Type B pancreatic cell (in vitro differentiated cells): ENCODE measurements at regions not wholly inside any gene's neighbourhood (a gene's known extent, or its start where the extent isn't known, plus 50 kb on each side); places are given as distances from the start of the nearest gene placed in this dataset.

Experiments
- DNase-seq: peaks from one replicate; pipeline ENCODE4 v3.0.0; 2021; ENCODE audit warnings: mixed read lengths; ENCODE audit not compliant: unreplicated experiment; ENCODE audit errors: extremely low spot score
- H3K27ac Mint-ChIP-seq: 2 replicates; pipeline ENCODE4 v1.8.0; 2021; ENCODE audit warnings: mild to moderate bottlenecking, mixed read lengths
- H3K27me3 Mint-ChIP-seq: 2 replicates; pipeline ENCODE4 v1.8.0; 2021; ENCODE audit warnings: mixed read lengths
- H3K36me3 Mint-ChIP-seq: 2 replicates; pipeline ENCODE4 v1.8.0; 2021; ENCODE audit warnings: mixed read lengths
- H3K4me1 Mint-ChIP-seq: one replicate; pipeline ENCODE4 v1.8.0; 2021; ENCODE audit warnings: mixed read lengths; ENCODE audit not compliant: unreplicated experiment
- H3K4me3 Mint-ChIP-seq: 2 replicates; pipeline ENCODE4 v1.8.0; 2021; ENCODE audit warnings: mild to moderate bottlenecking, mixed read lengths
- H3K9me3 Mint-ChIP-seq: 2 replicates; pipeline ENCODE4 v1.8.0; 2021; ENCODE audit warnings: mixed read lengths
- TF ChIP-seq, protein P1 (sequence below): fragments of 200-600 bp; sonication (generic); conservative IDR thresholded peaks from 2 replicates; pipeline ENCODE4 v1.5.0; 2021; ENCODE audit warnings: antibody characterized with exemption, mild to moderate bottlenecking

- H3K4me3 Mint-ChIP-seq = no peak overlapping the region
- H3K27ac Mint-ChIP-seq = no peak overlapping the region
- H3K9me3 Mint-ChIP-seq = peaks cover 4% of the 10 kb centered on the region
- no peaks in the 10 kb centered on the region for H3K4me1 Mint-ChIP-seq
- H3K27me3 Mint-ChIP-seq = no peaks in the 10 kb centered on the region
- TF ChIP-seq, protein P1, sequence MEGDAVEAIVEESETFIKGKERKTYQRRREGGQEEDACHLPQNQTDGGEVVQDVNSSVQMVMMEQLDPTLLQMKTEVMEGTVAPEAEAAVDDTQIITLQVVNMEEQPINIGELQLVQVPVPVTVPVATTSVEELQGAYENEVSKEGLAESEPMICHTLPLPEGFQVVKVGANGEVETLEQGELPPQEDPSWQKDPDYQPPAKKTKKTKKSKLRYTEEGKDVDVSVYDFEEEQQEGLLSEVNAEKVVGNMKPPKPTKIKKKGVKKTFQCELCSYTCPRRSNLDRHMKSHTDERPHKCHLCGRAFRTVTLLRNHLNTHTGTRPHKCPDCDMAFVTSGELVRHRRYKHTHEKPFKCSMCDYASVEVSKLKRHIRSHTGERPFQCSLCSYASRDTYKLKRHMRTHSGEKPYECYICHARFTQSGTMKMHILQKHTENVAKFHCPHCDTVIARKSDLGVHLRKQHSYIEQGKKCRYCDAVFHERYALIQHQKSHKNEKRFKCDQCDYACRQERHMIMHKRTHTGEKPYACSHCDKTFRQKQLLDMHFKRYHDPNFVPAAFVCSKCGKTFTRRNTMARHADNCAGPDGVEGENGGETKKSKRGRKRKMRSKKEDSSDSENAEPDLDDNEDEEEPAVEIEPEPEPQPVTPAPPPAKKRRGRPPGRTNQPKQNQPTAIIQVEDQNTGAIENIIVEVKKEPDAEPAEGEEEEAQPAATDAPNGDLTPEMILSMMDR = no peak
- DNase-seq = no peak
- no peaks in the 10 kb centered on the region for H3K36me3 Mint-ChIP-seq
Measured at GRCh38 chr5:21694567-21694966, 1158.6 kb downstream of the CDH12 start.

- H3K9me3 Mint-ChIP-seq = peaks cover 4% of the 10 kb centered on the region
- H3K27me3 Mint-ChIP-seq = no peaks in the 10 kb centered on the region
- no peak overlapping the region for H3K4me3 Mint-ChIP-seq
- H3K36me3 Mint-ChIP-seq = no peaks in the 10 kb centered on the region
- no peak for DNase-seq
- TF ChIP-seq, protein P1 = no peak
- no peak overlapping the region for H3K27ac Mint-ChIP-seq
- no peaks in the 10 kb centered on the region for H3K4me1 Mint-ChIP-seq
Measured at GRCh38 chr5:21693591-21693990, 1159.6 kb downstream of the CDH12 start.

- Mint-ChIP-seq H3K4me3 (no peak overlapping the region), H3K4me1 (no peaks in the 10 kb centered on the region), H3K9me3 (no peaks in the 10 kb centered on the region), H3K27ac (no peak overlapping the region), H3K36me3 (no peaks in the 10 kb centered on the region), H3K27me3 (no peaks in the 10 kb centered on the region)
- DNase-seq = no peak
- TF ChIP-seq, protein P1 = no peak
Measured at GRCh38 chr5:21689587-21689986, 1163.6 kb downstream of the CDH12 start.

- TF ChIP-seq, protein P1 = no peak
- Mint-ChIP-seq H3K27me3 (no peaks in the 10 kb centered on the region), H3K27ac (no peak overlapping the region)
Measured at GRCh38 chr5:21688655-21689054, 1164.5 kb downstream of the CDH12 start.

DNA sequence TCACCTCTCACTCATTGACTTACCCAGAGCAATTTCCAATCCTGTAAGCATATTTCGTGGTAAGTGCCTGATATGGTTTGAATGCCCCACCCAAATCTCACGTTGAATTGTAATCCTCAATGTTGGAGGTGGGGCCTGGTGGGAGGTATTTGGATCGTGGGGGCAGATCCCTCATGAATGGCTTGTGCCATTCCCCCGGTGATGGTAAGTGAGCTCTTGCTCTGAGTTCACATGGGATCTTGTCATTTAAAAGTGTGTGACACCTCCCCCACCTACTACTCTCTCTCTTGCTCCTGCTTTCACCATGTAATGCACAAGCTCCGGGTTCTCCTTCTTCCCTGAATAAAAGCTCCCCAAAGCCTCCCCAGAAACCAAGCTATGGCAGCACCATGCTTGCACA is 1165.5 kb downstream of the CDH12 start:
- TF ChIP-seq, protein P1 = no peak
- Mint-ChIP-seq H3K4me3 (no peak overlapping the region), H3K27me3 (no peaks in the 10 kb centered on the region), H3K9me3 (no peaks in the 10 kb centered on the region), H3K27ac (no peak overlapping the region), H3K36me3 (no peaks in the 10 kb centered on the region), H3K4me1 (no peaks in the 10 kb centered on the region)
- DNase-seq = no peak

More at GRCh38 chr5:21688655-21689054, 1164.5 kb downstream of the CDH12 start:
- H3K9me3 Mint-ChIP-seq = no peaks in the 10 kb centered on the region
- no peak for DNase-seq
- no peak overlapping the region for H3K4me3 Mint-ChIP-seq
- H3K4me1 Mint-ChIP-seq = no peaks in the 10 kb centered on the region
- H3K36me3 Mint-ChIP-seq = no peaks in the 10 kb centered on the region

DNA sequence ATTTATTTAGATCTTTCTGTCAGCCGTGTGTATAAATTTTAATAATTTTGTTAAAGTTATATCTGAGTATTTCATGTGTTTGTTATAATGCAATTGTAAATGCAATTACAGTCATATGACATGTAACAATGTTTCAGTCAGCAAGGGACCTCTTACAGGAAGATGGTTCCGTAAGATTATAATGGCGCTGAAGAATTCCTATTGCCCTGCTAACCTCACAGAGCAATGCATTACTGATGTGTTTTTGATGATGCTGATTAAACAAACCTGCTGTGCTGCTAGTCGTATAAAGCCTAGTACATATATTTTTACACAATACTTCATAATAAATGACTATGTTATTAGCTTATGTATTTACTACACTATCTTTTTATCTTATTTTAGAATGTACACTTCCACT is 1166.4 kb downstream of the CDH12 start:
- H3K27ac Mint-ChIP-seq = no peak overlapping the region
- H3K4me1 Mint-ChIP-seq = no peaks in the 10 kb centered on the region
- no peak overlapping the region for H3K4me3 Mint-ChIP-seq
- no peaks in the 10 kb centered on the region for H3K9me3 Mint-ChIP-seq
- no peaks in the 10 kb centered on the region for H3K36me3 Mint-ChIP-seq
- TF ChIP-seq, protein P1 = no peak
- H3K27me3 Mint-ChIP-seq = no peaks in the 10 kb centered on the region
- DNase-seq = no peak
